AG04450 (cell line): ENCODE measurements at regions not wholly inside any gene's neighbourhood (a gene's known extent, or its start where the extent isn't known, plus 50 kb on each side); places are given as distances from the start of the nearest gene placed in this dataset.

ENCODE experiments used
- CTCF ChIA-PET: fragments of 300-600, 350-600 bp; formaldehyde crosslinking; extraction: SDS; loops from one replicate; lab custom pipeline; 2022; ENCODE audit warnings: antibody characterized with exemption, inconsistent platforms; lab: Charles Lee
- POLR2A ChIA-PET: fragments of 350-600 bp; formaldehyde crosslinking; extraction: SDS; loops from one replicate; lab custom pipeline; 2021; ENCODE audit warnings: antibody characterized with exemption, inconsistent platforms; lab: Yijun Ruan, JAX
- DNase-seq: peaks from one replicate; pipeline ENCODE4 v3.0.0-alpha.2; 2011; ENCODE audit warnings: low read depth, low spot score
- H3K27ac ChIP-seq: one replicate; pipeline ENCODE4 v1.5.1; 2012; ENCODE audit warnings: low read depth, low read length, control low read depth
- H3K27me3 ChIP-seq: one replicate; pipeline ENCODE4 v1.6.0; 2012; ENCODE audit warnings: low read length; ENCODE audit not compliant: control insufficient read depth, insufficient read depth
- H3K4me3 ChIP-seq: 2 replicates; pipeline ENCODE4 v1.5.1; 2011; ENCODE audit warnings: mild to moderate bottlenecking, low read depth, low read length, control low read depth
- H3K9me3 ChIP-seq: 2 replicates; pipeline ENCODE4 v1.5.1; 2012; ENCODE audit warnings: low read length; ENCODE audit not compliant: control insufficient read depth, insufficient read depth
- TF ChIP-seq, protein P1 (sequence below): IDR thresholded peaks from 2 replicates; pipeline ENCODE4 v1.5.1; 2011; ENCODE audit warnings: low read depth, low read length, control low read depth, inconsistent platforms

DNA sequence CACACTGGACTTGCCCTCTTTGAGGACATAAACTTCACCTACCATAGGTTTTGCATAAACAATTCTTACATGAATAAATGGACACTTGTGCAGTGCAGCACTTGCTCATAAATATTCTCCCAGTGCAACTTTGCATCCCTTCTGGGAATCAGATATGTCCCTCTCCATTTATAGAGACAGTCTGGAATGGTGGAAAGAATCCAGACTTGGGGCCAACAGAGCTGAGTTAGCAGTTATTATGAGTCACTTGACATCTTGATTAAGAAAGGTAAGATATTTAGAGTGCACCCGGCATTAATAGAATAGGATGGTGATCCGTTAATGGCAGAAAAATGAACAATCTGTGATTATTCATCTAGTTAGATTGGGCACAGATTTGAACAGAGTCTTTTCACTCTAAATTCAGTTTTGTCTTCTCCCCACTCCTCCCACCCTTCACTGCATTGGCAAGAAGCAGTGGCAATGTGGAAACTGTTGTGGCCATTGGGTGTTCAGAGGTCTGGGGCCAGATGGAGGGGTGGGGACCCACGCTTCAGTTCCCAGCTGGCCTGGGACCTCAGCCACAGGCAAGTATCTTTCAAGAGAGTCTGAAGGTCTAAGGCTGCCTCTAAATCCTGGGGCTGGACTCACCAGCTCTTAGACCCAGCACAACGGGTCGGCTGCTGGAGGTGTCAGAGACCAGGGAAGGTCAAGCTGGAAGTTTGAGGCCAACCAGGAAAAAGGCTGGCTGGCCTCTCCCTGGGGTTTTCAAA, 58.9 kb upstream of the KY start:
- ChIA-PET POLR2A (no interaction called here), CTCF (interaction anchor here (1.6 kb wide), 1 partner anchor 46 kb away, joined by 5 read pairs; no protein-coding TSS in a partner anchor)
- Histone ChIP-seq H3K4me3 (no peak overlapping the region), H3K9me3 (no peaks in the 10 kb centered on the region), H3K27ac (no peak overlapping the region), H3K27me3 (no peaks in the 10 kb centered on the region)
- no peak for DNase-seq
- TF ChIP-seq, protein P1, sequence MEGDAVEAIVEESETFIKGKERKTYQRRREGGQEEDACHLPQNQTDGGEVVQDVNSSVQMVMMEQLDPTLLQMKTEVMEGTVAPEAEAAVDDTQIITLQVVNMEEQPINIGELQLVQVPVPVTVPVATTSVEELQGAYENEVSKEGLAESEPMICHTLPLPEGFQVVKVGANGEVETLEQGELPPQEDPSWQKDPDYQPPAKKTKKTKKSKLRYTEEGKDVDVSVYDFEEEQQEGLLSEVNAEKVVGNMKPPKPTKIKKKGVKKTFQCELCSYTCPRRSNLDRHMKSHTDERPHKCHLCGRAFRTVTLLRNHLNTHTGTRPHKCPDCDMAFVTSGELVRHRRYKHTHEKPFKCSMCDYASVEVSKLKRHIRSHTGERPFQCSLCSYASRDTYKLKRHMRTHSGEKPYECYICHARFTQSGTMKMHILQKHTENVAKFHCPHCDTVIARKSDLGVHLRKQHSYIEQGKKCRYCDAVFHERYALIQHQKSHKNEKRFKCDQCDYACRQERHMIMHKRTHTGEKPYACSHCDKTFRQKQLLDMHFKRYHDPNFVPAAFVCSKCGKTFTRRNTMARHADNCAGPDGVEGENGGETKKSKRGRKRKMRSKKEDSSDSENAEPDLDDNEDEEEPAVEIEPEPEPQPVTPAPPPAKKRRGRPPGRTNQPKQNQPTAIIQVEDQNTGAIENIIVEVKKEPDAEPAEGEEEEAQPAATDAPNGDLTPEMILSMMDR: no peak

DNA sequence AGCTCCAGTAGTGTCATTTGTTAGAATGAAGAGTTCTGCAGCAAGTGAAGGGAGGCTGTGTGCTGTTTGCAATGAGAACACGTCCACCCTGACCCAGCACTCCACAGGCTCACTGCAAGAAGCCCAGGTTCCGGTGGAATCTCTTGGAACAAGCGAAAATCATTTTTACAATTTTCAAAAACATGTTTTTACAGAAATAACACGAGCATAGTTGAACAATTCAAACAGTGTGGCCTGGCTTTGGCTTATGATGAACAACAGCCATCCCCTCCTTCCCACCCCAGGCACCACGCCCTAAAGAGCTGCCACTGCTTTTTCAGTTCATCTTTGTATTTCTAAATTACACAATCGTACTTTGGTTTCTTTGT, 59.5 kb upstream of the KY start:
- CTCF ChIA-PET: interaction anchor here (1.6 kb wide), 1 partner anchor 45 kb away, joined by 5 read pairs; no protein-coding TSS in a partner anchor
- Histone ChIP-seq H3K9me3 (no peaks in the 10 kb centered on the region), H3K27me3 (no peaks in the 10 kb centered on the region), H3K27ac (no peak overlapping the region), H3K4me3 (no peak overlapping the region)
- POLR2A ChIA-PET: no interaction called here
- DNase-seq: no peak
- TF ChIP-seq, protein P1: no peak

DNA sequence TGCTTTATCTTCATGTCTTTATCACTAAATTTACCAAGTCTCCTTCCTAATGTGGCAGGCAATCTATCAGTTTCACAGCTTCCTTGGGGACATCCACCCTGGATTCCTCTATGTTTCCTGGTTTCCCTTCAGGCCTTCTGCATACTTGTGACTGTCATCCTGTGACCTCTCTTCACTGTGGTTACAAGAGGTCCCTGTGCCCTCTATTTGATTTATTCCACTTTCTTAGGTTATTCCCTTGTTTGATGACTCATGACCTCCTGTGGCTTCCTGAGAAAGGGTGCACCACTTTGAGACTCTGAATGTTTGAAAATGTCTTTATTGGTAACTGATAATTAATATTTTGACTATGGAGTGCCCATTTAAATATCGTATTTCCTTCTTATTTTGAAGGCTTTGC, 60.5 kb upstream of the KY start:
- Histone ChIP-seq H3K27me3 (no peaks in the 10 kb centered on the region), H3K4me3 (no peak overlapping the region), H3K9me3 (no peaks in the 10 kb centered on the region), H3K27ac (no peak overlapping the region)
- DNase-seq: no peak
- CTCF ChIA-PET: no interaction called here
- TF ChIP-seq, protein P1: no peak
- POLR2A ChIA-PET: no interaction called here

DNA sequence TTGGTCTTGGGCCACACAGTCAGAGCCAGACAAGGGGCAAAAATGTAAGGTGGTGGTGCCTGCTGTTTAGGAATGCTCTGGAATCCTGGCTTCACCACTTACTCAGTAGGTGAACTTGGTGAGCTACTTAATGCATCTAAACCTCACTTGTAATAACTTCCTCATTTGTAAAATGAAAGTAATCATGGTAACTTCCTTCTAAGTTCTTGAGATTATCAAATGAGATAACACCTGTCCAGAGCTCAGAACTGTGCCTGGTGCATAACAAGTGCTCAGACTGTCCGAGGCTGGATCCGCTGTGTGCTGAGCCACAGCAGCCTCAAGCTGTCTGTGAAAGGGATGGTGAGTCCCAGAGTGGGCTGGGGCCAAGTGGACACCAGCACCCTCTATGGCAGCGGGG, 62.8 kb upstream of the KY start:
- TF ChIP-seq, protein P1: no peak
- H3K27me3 ChIP-seq: no peaks in the 10 kb centered on the region
- ChIA-PET CTCF (interaction anchor here (1.3 kb wide), 1 partner anchor 112 kb away, joined by 3 read pairs; no protein-coding TSS in a partner anchor), POLR2A (no interaction called here)
- no peak overlapping the region for H3K27ac ChIP-seq
- no peak overlapping the region for H3K4me3 ChIP-seq
- no peak for DNase-seq
- no peaks in the 10 kb centered on the region for H3K9me3 ChIP-seq

DNA sequence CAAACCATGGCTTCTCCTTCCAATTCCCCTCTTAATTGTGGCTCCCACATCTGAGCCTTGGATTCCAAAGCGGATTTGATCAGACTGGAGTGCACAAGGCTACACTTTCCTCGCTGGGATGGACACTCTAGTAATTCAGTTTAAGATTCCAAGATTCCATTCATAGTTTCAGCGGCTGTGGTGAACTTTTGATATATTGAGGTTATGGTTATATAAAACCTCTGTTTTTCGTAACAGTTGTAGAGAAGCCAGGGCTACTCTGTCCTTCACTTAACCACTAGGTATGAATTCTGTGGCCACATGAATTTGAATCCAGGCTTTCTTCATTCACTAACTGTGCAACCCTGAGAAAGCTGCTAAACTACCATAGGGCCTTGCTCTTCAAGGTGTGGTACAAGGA, 67.9 kb upstream of the KY start:
- no peak for DNase-seq
- Histone ChIP-seq H3K27ac (no peak overlapping the region), H3K4me3 (no peak overlapping the region), H3K9me3 (no peaks in the 10 kb centered on the region), H3K27me3 (no peaks in the 10 kb centered on the region)
- CTCF ChIA-PET: interaction anchor here (1.0 kb wide), 1 partner anchor 118 kb away, joined by 3 read pairs; no protein-coding TSS in a partner anchor
- TF ChIP-seq, protein P1: no peak
- POLR2A ChIA-PET: no interaction called here
